SJCRH30 (cell line): ENCODE measurements at regions not wholly inside any gene's neighbourhood (a gene's known extent, or its start where the extent isn't known, plus 50 kb on each side); places are given as distances from the start of the nearest gene placed in this dataset.
A peak's percentile ranks its signal among the peaks of the same experiment; 100 is the strongest.
"Not testable (repeated sequence)": the region's sequence is repeated elsewhere in the genome, so short reads cannot be mapped to it uniquely, and the experiment has no call there.

ENCODE experiments used
- DNase-seq, 2 experiments: peaks; one replicate each; pipeline ENCODE4 v3.0.0-alpha.2; 2015 to 2020
- H3K27ac ChIP-seq: fragments of 250-450 bp; sonication (Bioruptor Pico); 2 replicates; pipeline ENCODE4 v1.5.1; 2020; ENCODE audit warnings: mild to moderate bottlenecking, moderate library complexity
- H3K27me3 ChIP-seq: fragments of 250-450 bp; sonication (Bioruptor Pico); 2 replicates; pipeline ENCODE4 v1.5.1; 2020; ENCODE audit warnings: mild to moderate bottlenecking, moderate library complexity
- H3K36me3 ChIP-seq: fragments of 250-450 bp; sonication (Bioruptor Pico); 2 replicates; pipeline ENCODE4 v1.5.1; 2020; ENCODE audit warnings: mild to moderate bottlenecking, moderate library complexity
- H3K4me1 ChIP-seq: fragments of 250-450 bp; sonication (Bioruptor Pico); 2 replicates; pipeline ENCODE4 v1.5.1; 2020; ENCODE audit warnings: mild to moderate bottlenecking, moderate library complexity
- H3K4me3 ChIP-seq: fragments of 250-450 bp; sonication (Bioruptor Pico); 2 replicates; pipeline ENCODE4 v1.5.1; 2020; ENCODE audit warnings: mild to moderate bottlenecking, moderate library complexity
- H3K9me3 ChIP-seq: fragments of 250-450 bp; sonication (Bioruptor Pico); replicated peaks from 2 replicates; pipeline ENCODE4 v1.5.1; 2020; ENCODE audit warnings: mild to moderate bottlenecking, moderate library complexity

DNA sequence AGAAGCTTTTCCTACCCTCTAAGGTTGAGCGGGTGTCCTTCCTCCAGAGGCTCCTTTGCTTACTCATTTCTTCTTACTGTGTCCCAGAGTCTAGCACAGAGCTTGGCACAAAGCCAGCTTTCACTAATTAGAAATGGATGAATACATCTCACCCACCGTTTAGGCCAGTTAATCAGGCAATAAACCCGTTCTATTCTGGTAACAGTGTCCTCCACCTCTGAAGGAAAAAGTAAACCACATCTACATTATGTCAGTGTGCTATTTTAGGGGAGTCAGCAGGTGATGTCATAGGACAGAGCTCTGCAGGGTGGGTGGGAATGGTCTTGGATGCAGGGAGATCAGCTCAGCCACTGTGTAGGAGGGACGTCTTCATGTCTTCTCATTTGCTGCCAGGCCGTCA lies 109.2 kb downstream of the OSTF1 start:
- H3K36me3 ChIP-seq: no peaks in the 10 kb centered on the region
- no peaks in the 10 kb centered on the region for H3K4me1 ChIP-seq
- H3K4me3 ChIP-seq: no peak overlapping the region
- DNase-seq: peak; percentile 27 to 44
- peaks cover 11% of the 10 kb centered on the region for H3K27me3 ChIP-seq
- H3K9me3 ChIP-seq: no peaks in the 10 kb centered on the region
- no peak overlapping the region for H3K27ac ChIP-seq

DNA sequence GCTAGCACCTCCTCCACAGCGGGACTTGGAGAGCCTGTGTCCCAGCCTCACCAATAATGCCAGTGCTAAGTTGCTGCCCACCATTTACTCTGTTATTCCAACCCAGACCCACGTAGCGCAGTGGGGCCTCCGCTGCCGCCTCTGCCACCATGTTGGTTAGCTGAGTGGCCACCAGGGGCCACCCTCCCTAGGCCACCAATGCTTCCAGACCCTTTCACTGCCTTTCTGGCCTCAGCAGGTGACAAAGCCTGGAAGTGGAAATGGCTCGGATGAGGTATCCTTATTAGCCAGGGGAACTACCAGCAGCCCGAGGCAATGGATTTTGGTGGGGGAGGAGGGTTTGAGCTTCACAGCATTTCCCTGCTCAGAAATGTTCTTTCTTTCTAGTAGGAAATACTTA lies 110.1 kb downstream of the OSTF1 start:
- H3K27me3 ChIP-seq: peaks cover 11% of the 10 kb centered on the region
- H3K4me3 ChIP-seq: no peak overlapping the region
- no peaks in the 10 kb centered on the region for H3K36me3 ChIP-seq
- H3K4me1 ChIP-seq: no peaks in the 10 kb centered on the region
- H3K27ac ChIP-seq: no peak overlapping the region
- peak in 1 of 2 experiments; percentile 15 for DNase-seq
- no peaks in the 10 kb centered on the region for H3K9me3 ChIP-seq

DNA sequence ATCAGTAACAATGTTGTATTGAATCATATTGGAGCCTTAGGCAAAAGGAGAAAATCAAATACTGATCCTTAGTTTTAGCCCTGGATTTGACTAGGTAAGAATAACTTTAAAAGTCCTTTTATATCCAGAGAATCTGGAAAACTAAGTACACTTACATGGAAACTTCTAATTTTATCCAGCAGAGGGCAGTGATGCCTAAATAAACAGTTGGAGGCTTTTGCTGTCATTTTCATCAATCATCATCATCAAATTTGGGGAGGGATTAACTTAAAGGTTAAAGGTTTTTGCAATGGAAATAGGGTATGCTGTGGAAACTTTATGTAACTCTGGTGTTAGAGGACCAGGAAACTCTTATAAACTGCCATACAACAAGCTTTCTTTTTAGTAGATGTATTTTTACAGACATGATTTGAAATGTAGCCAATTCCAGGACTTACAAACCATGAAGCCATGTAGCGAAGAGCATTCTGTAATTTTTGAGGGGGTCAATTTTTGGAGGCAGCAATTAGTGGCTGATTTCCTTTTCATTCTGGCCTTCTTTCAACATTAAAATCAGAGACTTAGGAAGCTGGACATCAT lies 112.7 kb downstream of the OSTF1 start:
- Histone ChIP-seq H3K36me3 (no peaks in the 10 kb centered on the region), H3K27ac (no peak overlapping the region), H3K27me3 (no peaks in the 10 kb centered on the region), H3K9me3 (no peaks in the 10 kb centered on the region), H3K4me1 (no peaks in the 10 kb centered on the region), H3K4me3 (no peak overlapping the region)
- peak in 1 of 2 experiments; percentile 63 for DNase-seq

DNA sequence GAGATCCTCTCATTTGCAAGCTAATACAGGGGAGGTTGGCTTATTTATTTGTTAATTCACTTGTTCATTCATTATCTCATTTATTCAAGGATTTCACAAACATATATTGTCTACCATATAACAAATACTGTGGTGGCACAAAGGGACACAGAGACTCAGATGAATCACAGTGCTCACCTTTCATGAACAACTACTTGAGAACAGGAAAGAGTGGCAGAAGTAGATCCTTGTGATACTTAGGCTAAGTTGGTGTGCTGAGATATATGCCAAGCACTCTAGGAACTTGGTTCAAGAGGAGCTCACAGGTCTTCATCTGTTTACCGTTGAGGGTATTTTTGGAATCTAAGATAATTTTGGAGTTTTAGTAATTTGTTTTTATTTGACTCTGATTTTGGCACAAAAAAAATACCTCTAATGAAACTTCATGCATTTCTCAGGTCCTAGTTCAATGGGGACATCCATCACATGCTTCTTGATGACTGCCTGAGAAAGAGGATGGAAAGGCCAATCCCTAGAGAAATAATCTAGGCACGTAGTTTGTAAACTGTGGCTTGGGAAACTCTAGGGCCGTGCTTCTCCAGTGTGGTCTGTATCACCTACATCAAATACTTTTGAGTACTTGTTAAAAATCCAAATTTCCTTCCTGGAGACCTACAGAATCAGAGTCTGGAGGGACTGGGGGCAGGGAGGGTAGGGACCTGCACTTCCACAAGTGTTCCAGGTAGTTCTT lies 113.3 kb downstream of the OSTF1 start:
- Histone ChIP-seq H3K27ac (no peak overlapping the region), H3K9me3 (no peaks in the 10 kb centered on the region), H3K27me3 (no peaks in the 10 kb centered on the region), H3K4me3 (no peak overlapping the region), H3K4me1 (no peaks in the 10 kb centered on the region), H3K36me3 (no peaks in the 10 kb centered on the region)
- DNase-seq: no peak

DNA sequence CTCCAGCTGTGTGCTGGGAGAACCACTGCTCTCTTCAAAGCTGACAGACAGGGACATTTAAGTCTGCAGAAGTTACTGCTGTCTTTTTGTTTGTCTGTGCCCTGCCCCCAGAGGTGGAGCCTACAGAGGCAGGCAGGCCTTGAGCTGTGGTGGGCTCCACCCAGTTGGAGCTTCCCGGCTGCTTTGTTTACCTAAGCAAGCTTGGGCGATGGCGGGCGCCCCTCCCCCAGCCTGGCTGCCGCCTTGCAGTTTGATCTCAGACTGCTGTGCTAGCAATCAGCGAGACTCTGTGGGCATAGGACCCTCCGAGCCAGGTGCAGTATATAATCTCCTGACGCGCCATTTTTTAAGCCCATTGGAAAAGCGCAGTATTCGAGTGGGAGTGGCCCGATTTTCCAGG lies 119.7 kb downstream of the OSTF1 start:
- DNase-seq: not testable (repeated sequence)

DNA sequence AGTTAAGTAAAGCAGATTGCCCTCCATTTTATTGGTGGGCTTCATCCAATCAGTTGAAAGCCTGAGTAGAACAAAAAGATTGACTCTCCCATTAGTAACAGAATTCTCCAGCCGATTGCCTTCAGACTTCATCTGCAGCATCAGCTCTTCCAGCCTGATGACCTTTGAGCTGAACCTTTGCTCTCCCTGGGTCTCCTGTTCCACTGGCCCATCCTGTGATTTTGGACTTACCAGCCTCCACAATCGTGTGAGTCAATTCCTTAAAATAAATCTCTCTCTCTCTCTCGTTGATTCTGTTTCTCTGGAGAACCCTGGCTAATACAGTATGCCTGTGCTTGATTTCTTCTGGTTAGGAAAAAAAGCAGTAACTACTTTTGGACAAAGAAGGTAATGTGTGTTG lies 121.9 kb downstream of the OSTF1 start:
- no peak for DNase-seq
- H3K27ac ChIP-seq: no peak overlapping the region
- H3K9me3 ChIP-seq: no peaks in the 10 kb centered on the region
- no peaks in the 10 kb centered on the region for H3K27me3 ChIP-seq
- no peaks in the 10 kb centered on the region for H3K4me1 ChIP-seq
- no peaks in the 10 kb centered on the region for H3K36me3 ChIP-seq
- H3K4me3 ChIP-seq: no peak overlapping the region

More for the DNA sequence above, 119.7 kb downstream of the OSTF1 start:
- not testable (repeated sequence) for H3K27me3 ChIP-seq, H3K27ac ChIP-seq, H3K9me3 ChIP-seq, H3K4me1 ChIP-seq, H3K4me3 ChIP-seq, H3K36me3 ChIP-seq

DNA sequence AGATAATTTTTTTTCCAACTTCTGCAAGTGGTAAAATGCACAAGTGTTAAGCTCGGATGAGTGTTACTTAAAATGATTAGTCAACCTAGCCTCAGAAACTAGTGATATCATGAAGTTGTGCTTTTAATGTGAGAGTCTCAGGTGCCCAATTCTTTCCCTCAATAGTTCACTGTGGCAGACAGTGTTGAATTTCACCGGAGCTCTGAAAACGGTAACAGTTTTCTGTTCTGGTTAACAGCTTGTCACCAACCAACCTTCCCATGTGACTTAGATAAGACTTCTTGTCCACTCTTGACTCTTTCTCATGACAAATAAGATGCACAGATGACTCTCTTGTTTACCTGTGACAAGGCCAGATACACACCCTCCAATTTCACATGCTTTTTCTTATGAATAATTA lies 125.5 kb downstream of the OSTF1 start:
- Histone ChIP-seq H3K4me3 (no peak overlapping the region), H3K9me3 (no peaks in the 10 kb centered on the region), H3K36me3 (no peaks in the 10 kb centered on the region), H3K27ac (no peak overlapping the region), H3K27me3 (peaks cover 8% of the 10 kb centered on the region; the same call in 1 of the 2 replicates), H3K4me1 (no peaks in the 10 kb centered on the region)
- no peak for DNase-seq

DNA sequence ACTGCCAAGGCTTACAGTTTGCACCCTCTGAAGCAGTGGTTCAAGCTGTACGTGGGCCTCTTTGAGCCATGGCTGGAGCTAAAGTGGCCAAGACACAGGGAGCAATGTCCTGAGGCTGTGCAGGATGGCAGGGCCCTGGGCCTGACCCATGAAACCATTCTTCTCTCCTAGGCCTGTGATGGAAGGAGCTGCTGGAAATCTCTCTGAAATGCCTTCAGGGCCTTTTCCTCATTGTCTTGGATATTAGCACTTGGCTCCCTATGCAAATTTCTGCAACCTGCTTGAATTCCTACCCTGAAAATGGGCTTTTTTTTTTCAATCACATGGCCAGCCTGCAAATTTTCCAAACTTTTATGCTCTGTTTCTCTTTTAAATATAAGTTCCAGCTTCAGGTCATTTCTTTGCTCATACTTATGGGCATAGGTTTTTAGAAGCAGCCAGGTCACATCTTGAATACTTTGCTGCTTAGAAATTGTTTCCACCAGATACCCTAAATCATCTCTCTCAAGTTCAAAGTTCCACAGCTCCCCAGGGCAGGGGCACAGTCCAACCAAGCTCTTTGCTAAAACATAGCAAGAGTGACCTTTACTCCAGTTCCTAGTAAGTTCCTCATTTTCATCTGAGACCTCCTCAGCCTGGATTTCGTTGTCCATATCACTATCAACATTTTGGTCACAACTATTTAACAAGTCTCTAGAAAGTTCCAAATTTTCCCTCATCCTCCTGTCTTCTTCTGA lies 138.3 kb downstream of the OSTF1 start:
- no peaks in the 10 kb centered on the region for H3K4me1 ChIP-seq
- peaks cover 5% of the 10 kb centered on the region for H3K9me3 ChIP-seq
- no peak overlapping the region for H3K4me3 ChIP-seq
- no peaks in the 10 kb centered on the region; the same call in 1 of the 2 replicates for H3K27me3 ChIP-seq
- H3K36me3 ChIP-seq: no peaks in the 10 kb centered on the region
- H3K27ac ChIP-seq: no peak overlapping the region
- DNase-seq: no peak

DNA sequence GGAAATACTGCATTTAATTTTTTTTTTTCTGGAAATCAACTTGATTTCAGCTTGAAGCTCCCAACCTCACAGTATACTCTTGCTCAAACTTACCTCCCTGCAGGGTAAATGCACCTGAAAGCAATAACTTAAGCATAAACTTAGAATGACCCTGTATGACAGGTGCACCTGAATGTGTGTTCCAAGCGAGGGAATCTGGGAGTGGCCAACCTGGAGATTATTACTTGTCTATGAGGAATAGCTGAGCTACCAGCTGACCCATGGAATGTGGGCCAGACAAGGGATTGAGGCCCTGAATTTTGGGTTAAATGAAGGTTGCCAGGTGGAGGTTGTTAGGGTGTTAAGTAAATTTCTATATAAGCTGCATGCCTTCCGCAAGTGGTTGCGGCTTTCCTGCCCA lies 140.6 kb downstream of the OSTF1 start:
- no peaks in the 10 kb centered on the region for H3K36me3 ChIP-seq
- H3K27ac ChIP-seq: no peak overlapping the region
- no peak for DNase-seq
- H3K27me3 ChIP-seq: peaks cover 1% of the 10 kb centered on the region; the same call in 1 of the 2 replicates
- no peaks in the 10 kb centered on the region for H3K4me1 ChIP-seq
- no peaks in the 10 kb centered on the region for H3K9me3 ChIP-seq
- H3K4me3 ChIP-seq: no peak overlapping the region

DNA sequence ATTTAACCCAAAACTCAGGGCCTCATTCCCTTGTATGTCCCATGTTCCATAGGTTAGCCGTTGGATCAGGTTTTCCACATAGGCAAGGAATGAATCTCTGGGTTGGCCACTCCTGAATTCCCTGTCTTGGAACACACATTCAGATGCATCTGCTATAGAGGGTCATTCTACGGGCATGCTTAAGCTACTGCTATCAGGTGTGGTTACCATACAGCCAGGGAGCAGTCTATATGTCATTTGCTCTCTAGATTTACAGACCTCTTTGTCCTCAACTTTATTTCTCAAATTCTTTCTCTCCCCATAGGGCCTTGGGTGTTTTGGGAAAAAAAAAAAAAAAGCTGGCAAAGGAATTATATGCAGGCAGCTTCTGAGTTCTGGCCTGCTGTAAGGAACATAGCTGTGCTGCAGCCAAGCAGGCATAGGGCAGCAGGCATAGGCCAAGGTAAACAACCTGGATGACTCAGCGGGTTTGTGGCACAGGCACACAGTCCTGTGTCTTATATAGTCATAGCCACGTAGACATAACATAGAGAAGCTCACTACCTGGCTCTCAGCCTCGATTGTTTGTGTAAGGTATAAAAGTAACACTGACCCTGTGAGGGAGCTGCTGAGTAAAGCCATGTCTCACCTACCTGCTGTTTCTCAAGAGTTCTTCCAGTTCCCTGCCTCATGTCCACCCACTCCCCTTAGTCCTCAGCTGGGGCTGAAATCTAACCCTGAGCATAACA lies 141.5 kb downstream of the OSTF1 start:
- Histone ChIP-seq H3K4me1 (no peaks in the 10 kb centered on the region), H3K27ac (no peak overlapping the region), H3K4me3 (no peak overlapping the region), H3K27me3 (peaks cover 4% of the 10 kb centered on the region; the same call in 1 of the 2 replicates), H3K36me3 (no peaks in the 10 kb centered on the region), H3K9me3 (no peaks in the 10 kb centered on the region)
- DNase-seq: no peak

DNA sequence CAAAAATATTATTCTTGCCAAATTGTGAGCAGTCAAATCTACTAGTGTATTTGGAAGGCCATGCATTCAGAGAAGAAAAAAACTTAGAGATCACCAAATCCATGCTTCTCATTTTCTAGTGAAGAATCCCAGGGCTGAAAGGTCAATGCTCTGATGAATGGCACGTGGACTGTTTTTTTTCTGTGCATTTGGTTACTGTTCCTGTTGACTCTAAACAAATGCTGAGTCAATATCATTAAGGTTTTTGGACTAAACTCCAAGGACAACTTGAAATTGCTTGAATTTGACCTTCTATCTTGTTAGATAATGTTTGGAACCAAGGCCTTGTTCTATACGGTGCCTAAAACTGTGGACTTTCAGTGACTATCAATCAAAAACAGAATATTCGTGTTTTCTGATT lies 142.2 kb downstream of the OSTF1 start:
- no peaks in the 10 kb centered on the region for H3K9me3 ChIP-seq
- H3K4me3 ChIP-seq: no peak overlapping the region
- H3K27ac ChIP-seq: no peak overlapping the region
- peaks cover 4% of the 10 kb centered on the region; the same call in 1 of the 2 replicates for H3K27me3 ChIP-seq
- no peaks in the 10 kb centered on the region for H3K36me3 ChIP-seq
- H3K4me1 ChIP-seq: no peaks in the 10 kb centered on the region
- no peak for DNase-seq

DNA sequence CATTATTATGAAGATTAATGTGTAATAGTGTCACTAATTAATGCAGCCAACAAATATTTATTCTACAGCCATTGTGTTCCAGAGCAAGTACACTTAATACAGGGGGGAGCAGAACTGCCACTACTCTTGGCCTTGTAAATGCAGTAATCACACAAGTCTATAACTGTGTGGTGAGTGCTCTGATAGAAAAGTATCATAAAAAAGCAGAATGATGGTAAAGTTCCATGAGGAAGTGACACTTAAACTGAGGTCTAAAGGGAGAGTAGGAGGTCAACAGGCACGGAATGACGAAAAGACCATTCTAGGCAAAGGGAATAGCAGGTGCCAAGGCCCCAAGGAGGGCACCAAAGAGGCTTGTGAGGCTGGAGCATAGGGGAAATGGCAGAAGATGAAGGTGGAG lies 142.9 kb downstream of the OSTF1 start:
- H3K27me3 ChIP-seq: peaks cover 4% of the 10 kb centered on the region; the same call in 1 of the 2 replicates
- no peak overlapping the region for H3K4me3 ChIP-seq
- DNase-seq: no peak
- no peaks in the 10 kb centered on the region for H3K9me3 ChIP-seq
- no peaks in the 10 kb centered on the region for H3K36me3 ChIP-seq
- H3K4me1 ChIP-seq: no peaks in the 10 kb centered on the region
- H3K27ac ChIP-seq: no peak overlapping the region

DNA sequence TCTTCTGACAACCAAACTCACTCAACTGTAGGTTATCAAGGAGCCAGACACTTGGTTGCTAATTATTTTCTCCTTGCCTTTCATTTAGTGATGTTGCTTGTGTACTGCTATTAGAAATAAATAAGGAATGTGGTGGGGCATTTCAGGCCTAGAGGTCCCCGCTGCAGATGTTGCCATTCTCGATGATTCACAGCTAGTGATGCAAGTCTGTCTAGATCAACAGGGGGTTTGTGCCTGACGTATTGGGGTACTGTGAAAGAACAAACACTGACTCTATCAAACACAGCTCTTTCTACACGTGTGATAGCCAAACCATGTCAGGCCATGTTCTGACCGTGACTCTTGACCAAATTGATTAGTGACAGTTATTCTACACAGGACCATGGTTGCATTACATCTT lies 144.7 kb downstream of the OSTF1 start:
- Histone ChIP-seq H3K27me3 (peaks cover 4% of the 10 kb centered on the region; the same call in 1 of the 2 replicates), H3K9me3 (no peaks in the 10 kb centered on the region), H3K27ac (no peak overlapping the region), H3K4me3 (no peak overlapping the region), H3K36me3 (no peaks in the 10 kb centered on the region), H3K4me1 (no peaks in the 10 kb centered on the region)
- no peak for DNase-seq

DNA sequence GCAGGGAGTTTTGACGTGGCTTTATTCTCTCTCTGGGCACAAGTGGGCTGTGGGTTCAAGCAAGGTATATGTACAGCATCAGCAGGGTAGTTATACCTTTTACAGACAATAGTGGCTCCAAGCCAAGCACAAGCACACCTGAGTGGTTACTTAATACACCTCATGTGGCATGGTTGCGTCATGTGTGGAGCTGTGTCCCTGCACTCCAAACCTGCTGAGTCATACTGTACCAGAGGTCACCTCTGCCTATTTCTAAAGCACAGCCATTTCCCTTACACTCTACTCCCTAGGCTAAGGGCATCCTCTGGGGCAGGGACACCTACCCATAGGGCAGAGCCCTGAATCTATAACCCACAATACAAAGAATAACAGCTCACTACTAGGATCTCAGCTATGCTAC lies 147.3 kb downstream of the OSTF1 start:
- Histone ChIP-seq H3K36me3 (no peaks in the 10 kb centered on the region), H3K4me3 (no peak overlapping the region), H3K9me3 (no peaks in the 10 kb centered on the region), H3K4me1 (no peaks in the 10 kb centered on the region), H3K27ac (no peak overlapping the region), H3K27me3 (0 out of 2 replicates have a peak, but pooled peaks cover 4% of the 10 kb centered on the region)
- DNase-seq: no peak
